ENCODE measurements at regions not wholly inside any gene's neighbourhood (a gene's known extent, or its start where the extent isn't known, plus 50 kb on each side); places are given as distances from the start of the nearest gene placed in this dataset.

GRCh38 chr6:167514524-167514923 lies 189.6 kb downstream of the TTLL2 start:
- TF ChIP-seq POLR2A (IDR thresholded peaks at IDR 0.05; ENCODE audit: low read depth, low read length): no peak
- no peak for TF ChIP-seq POLR2AphosphoS5 (IDR thresholded peaks at IDR 0.05; ENCODE audit: low read depth, low read length)
- TF ChIP-seq TAF1 (IDR thresholded peaks at IDR 0.05; ENCODE audit: low read depth, low read length): no peak
- no peak for TF ChIP-seq PAX5 (IDR thresholded peaks at IDR 0.05; ENCODE audit: insufficient read depth, low read length, severe bottlenecking)
- TF ChIP-seq SPI1 (IDR thresholded peaks at IDR 0.05; ENCODE audit: low read depth, low read length): no peak
